ENCODE measurements at regions not wholly inside any gene's neighbourhood (a gene's known extent, or its start where the extent isn't known, plus 50 kb on each side); places are given as distances from the start of the nearest gene placed in this dataset.

DNA sequence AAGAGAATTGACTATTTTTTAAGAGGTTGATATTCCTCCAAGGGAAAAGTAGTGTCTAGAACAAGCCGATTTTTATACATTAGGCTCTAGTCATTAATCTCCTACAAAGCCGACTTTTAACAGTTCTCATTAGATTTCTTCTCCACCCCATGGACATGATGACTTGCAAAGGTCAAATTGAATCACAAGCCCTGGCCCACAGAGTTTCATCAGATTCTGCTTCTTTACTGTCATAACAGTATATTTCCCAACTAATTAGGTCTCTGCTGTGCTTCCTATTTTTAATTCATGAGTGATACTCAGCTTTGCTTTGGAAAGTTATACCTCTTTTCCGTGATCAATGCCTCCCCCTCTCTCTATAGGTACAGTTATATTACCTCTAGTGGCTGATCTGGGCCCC is 90.6 kb upstream of the ADGRB3 start:
- Histone ChIP-seq H3K4me3 (ENCODE audit: low read length) (no peak overlapping the region), H3F3A (ENCODE audit: low read length, unreplicated experiment) (no peaks in the 10 kb centered on the region), H3K79me2 (ENCODE audit: low read length) (no peaks in the 10 kb centered on the region), H3K9me2 (replicated peaks; ENCODE audit: low read length) (no peaks in the 10 kb centered on the region), H3K36me3 (ENCODE audit: low read depth, low read length) (no peaks in the 10 kb centered on the region), H3K27ac (ENCODE audit: low read length) (no peak overlapping the region), H3K9ac (ENCODE audit: low read length) (no peak overlapping the region), H3K4me1 (ENCODE audit: insufficient read depth, low read length) (no peaks in the 10 kb centered on the region), H3K9me3 (ENCODE audit: low read length) (no peaks in the 10 kb centered on the region), H4K20me1 (ENCODE audit: low read length) (no peaks in the 10 kb centered on the region), H3K4me2 (ENCODE audit: low read length) (no peak overlapping the region), H3K27me3 (ENCODE audit: low read length) (no peaks in the 10 kb centered on the region), H2AFZ (ENCODE audit: low read length) (no peak overlapping the region)
- intact Hi-C loops (cut with micrococcal nuclease), result no loop called here
- ChIA-PET CTCF (no interaction called here), POLR2A (ENCODE audit: unreplicated experiment) (no interaction called here)
- ATAC-seq (no peak), DNase-seq (no peak)
- TF ChIP-seq EZH2 (IDR thresholded peaks at IDR 0.05; ENCODE audit: low read length, unreplicated experiment) (no peak), EZH2phosphoT487 (IDR thresholded peaks at IDR 0.05; ENCODE audit: borderline replicate concordance, low read length) (no peak), CTCF (conservative IDR thresholded peaks at IDR 0.05; ENCODE audit: low read depth, low read length) (no peak)
- no TSS peak for BruUV-seq (replicated peaks)

DNA sequence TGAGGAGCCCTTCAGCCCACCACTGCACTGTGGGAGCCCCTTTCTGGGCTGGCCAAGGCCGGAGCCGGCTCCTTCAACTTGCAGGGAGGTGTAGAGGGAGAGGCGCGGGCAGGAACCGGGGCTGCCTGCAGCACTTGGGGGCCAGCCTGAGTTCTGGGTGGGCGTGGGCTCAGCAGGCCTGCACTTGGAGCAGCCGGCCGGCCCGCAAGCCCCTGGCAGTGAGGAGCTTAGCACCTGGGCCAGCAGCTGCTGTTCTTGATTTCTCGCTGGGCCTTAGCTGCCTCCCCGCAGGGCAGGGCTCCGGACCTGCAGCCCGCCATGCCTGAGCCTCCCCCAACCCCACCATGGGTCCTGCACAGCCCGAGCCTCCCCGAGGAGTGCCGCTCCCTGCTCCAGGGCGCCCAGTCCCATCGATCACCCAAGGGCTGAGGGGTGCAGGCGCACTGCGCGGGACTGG is 101.7 kb upstream of the ADGRB3 start:
- ATAC-seq (no peak), DNase-seq (no peak)
- ChIA-PET CTCF (no interaction called here), POLR2A (ENCODE audit: unreplicated experiment) (no interaction called here)
- Histone ChIP-seq H3K27me3 (ENCODE audit: low read length) (no peaks in the 10 kb centered on the region), H3K4me3 (ENCODE audit: low read length) (no peak overlapping the region), H3K9me2 (replicated peaks; ENCODE audit: low read length) (no peaks in the 10 kb centered on the region), H3K4me1 (ENCODE audit: insufficient read depth, low read length) (no peaks in the 10 kb centered on the region), H3K9ac (ENCODE audit: low read length) (no peak overlapping the region), H3K27ac (ENCODE audit: low read length) (no peak overlapping the region), H3K4me2 (ENCODE audit: low read length) (no peak overlapping the region), H2AFZ (ENCODE audit: low read length) (no peak overlapping the region), H3K36me3 (ENCODE audit: low read depth, low read length) (no peaks in the 10 kb centered on the region), H4K20me1 (ENCODE audit: low read length) (no peaks in the 10 kb centered on the region), H3K9me3 (ENCODE audit: low read length) (no peaks in the 10 kb centered on the region), H3F3A (ENCODE audit: low read length, unreplicated experiment) (no peaks in the 10 kb centered on the region), H3K79me2 (ENCODE audit: low read length) (no peaks in the 10 kb centered on the region)
- intact Hi-C loops (cut with micrococcal nuclease), result no loop called here
- TF ChIP-seq EZH2 (IDR thresholded peaks at IDR 0.05; ENCODE audit: low read length, unreplicated experiment) (no peak), CTCF (conservative IDR thresholded peaks at IDR 0.05; ENCODE audit: low read depth, low read length) (no peak), EZH2phosphoT487 (IDR thresholded peaks at IDR 0.05; ENCODE audit: borderline replicate concordance, low read length) (no peak)
- no TSS peak for BruUV-seq (replicated peaks)

DNA sequence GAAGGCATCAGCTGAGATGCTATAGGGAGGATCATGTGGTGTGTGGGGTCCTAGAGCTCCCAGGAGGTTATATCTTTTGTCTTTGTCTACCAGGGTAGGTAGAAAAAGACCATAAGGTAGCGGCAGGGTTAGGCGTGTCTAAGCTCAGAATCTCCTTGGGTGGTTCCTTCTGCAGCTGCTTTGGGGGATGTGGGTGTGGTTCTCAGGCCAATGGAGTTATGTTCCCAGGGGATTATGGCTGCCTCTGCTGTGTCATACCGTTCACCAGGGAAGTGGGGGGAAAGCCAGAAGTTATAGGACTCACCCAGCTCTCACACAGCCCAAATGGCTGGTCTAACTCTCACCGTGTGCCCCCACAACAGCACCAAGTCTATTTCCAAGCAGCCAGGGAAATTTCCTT is 107.4 kb upstream of the ADGRB3 start:
- ATAC-seq, result no peak
- intact Hi-C loops (cut with micrococcal nuclease), result no loop called here

More for the DNA sequence above, 107.4 kb upstream of the ADGRB3 start:
- no TSS peak for BruUV-seq (replicated peaks)
- ChIA-PET CTCF (no interaction called here), POLR2A (ENCODE audit: unreplicated experiment) (no interaction called here)
- H3K9ac ChIP-seq (ENCODE audit: low read length), result no peak overlapping the region
- H2AFZ ChIP-seq (ENCODE audit: low read length), result no peak overlapping the region
- no peaks in the 10 kb centered on the region for H3K79me2 ChIP-seq (ENCODE audit: low read length)
- no peaks in the 10 kb centered on the region for H4K20me1 ChIP-seq (ENCODE audit: low read length)
- TF ChIP-seq EZH2 (IDR thresholded peaks at IDR 0.05; ENCODE audit: low read length, unreplicated experiment), result no peak
- TF ChIP-seq EZH2phosphoT487 (IDR thresholded peaks at IDR 0.05; ENCODE audit: borderline replicate concordance, low read length), result no peak
- no peak for TF ChIP-seq CTCF (conservative IDR thresholded peaks at IDR 0.05; ENCODE audit: low read depth, low read length)
- no peak for DNase-seq
- H3K4me3 ChIP-seq (ENCODE audit: low read length), result no peak overlapping the region
- H3K27ac ChIP-seq (ENCODE audit: low read length), result no peak overlapping the region
- H3F3A ChIP-seq (ENCODE audit: low read length, unreplicated experiment), result no peaks in the 10 kb centered on the region
- H3K4me1 ChIP-seq (ENCODE audit: insufficient read depth, low read length), result no peaks in the 10 kb centered on the region
- no peaks in the 10 kb centered on the region for H3K9me3 ChIP-seq (ENCODE audit: low read length)
- no peaks in the 10 kb centered on the region for H3K9me2 ChIP-seq (replicated peaks; ENCODE audit: low read length)
- no peaks in the 10 kb centered on the region for H3K36me3 ChIP-seq (ENCODE audit: low read depth, low read length)
- no peak overlapping the region for H3K4me2 ChIP-seq (ENCODE audit: low read length)
- no peaks in the 10 kb centered on the region for H3K27me3 ChIP-seq (ENCODE audit: low read length)
